PC-3 (cell line): ENCODE measurements at regions not wholly inside any gene's neighbourhood (a gene's known extent, or its start where the extent isn't known, plus 50 kb on each side); places are given as distances from the start of the nearest gene placed in this dataset.

ENCODE experiments used
- EZH2 ChIP-seq: fragments of 300-600 bp; sonication (generic); IDR thresholded peaks from one replicate; pipeline ENCODE4 v1.6.1; 2017; ENCODE audit warnings: antibody characterized with exemption, mild to moderate bottlenecking, low read length; ENCODE audit not compliant: unreplicated experiment
- EZH2phosphoT487 ChIP-seq: fragments of 300-600 bp; sonication (generic); IDR thresholded peaks from 2 replicates; pipeline ENCODE4 v1.6.1; 2018; ENCODE audit warnings: mild to moderate bottlenecking, antibody characterized with exemption, low read length, borderline replicate concordance
- TF ChIP-seq, protein P1 (sequence below): fragments of 300-600 bp; sonication (generic); conservative IDR thresholded peaks from 2 replicates; pipeline ENCODE4 v1.5.1; 2017; ENCODE audit warnings: antibody characterized with exemption, low read depth, mild to moderate bottlenecking, low read length

DNA sequence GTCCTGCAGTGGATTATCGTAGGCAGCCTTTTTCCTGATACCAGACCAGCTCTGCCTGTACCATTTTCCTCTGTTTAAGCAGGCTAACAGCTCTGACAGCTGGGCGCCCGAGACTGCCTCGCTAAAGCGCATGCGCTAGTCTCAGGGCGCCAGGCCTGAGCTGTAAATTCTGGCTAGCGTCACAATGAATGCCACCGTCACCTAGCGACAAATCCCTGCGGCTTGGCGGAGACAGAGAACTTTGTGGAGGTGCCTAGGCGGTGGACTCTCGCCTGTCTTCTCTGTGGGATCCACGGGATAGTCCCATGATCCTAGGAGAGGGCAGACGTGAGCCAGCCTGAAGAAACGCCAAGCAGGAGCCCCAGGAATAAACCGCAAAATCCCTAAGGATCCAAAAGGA, 573.9 kb downstream of the KCNJ18 start:
- TF ChIP-seq, protein P1, sequence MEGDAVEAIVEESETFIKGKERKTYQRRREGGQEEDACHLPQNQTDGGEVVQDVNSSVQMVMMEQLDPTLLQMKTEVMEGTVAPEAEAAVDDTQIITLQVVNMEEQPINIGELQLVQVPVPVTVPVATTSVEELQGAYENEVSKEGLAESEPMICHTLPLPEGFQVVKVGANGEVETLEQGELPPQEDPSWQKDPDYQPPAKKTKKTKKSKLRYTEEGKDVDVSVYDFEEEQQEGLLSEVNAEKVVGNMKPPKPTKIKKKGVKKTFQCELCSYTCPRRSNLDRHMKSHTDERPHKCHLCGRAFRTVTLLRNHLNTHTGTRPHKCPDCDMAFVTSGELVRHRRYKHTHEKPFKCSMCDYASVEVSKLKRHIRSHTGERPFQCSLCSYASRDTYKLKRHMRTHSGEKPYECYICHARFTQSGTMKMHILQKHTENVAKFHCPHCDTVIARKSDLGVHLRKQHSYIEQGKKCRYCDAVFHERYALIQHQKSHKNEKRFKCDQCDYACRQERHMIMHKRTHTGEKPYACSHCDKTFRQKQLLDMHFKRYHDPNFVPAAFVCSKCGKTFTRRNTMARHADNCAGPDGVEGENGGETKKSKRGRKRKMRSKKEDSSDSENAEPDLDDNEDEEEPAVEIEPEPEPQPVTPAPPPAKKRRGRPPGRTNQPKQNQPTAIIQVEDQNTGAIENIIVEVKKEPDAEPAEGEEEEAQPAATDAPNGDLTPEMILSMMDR = no peak
- TF ChIP-seq EZH2 (no peak), EZH2phosphoT487 (no peak)
